Stimulated activated naive CD8-positive, alpha-beta T cell treated with anti-CD3 and anti-CD28 coated beads, Interleukin-15, Interleukin-2, amounts not matched to agents 100 U/mL and 50 U/mL, for 24 hours (primary cell): ENCODE measurements at regions not wholly inside any gene's neighbourhood (a gene's known extent, or its start where the extent isn't known, plus 50 kb on each side); places are given as distances from the start of the nearest gene placed in this dataset.
"Not testable (repeated sequence)": the region's sequence is repeated elsewhere in the genome, so short reads cannot be mapped to it uniquely, and the experiment has no call there.

ENCODE experiments used
- ATAC-seq: fragments of 150-1000 bp; cut with Tn5 transposase; one replicate; pipeline ENCODE4 v1.10.0; 2021
- DNase-seq: peaks from one replicate; pipeline ENCODE4 v3.0.0; 2021

DNA sequence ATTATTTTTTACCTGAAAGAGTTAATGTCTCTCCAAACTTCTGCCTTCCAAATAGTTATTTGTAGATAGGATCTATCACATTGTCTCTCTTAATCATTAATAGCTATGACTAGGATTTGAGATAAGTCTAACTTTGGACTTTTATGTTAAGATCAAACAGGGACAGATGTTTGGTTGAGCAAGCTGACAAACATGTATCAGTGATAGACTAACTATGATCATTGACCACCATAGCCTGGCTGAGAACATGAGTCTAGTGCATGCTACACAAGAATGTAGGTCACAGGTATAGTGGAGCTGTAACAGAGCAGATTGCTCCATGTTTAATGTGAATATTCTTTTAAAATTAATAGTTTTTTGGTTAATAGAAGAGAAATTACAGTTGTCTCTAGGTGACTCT, 52.0 kb downstream of the SYT15B start:
- DNase-seq, ATAC-seq: not testable (repeated sequence)

DNA sequence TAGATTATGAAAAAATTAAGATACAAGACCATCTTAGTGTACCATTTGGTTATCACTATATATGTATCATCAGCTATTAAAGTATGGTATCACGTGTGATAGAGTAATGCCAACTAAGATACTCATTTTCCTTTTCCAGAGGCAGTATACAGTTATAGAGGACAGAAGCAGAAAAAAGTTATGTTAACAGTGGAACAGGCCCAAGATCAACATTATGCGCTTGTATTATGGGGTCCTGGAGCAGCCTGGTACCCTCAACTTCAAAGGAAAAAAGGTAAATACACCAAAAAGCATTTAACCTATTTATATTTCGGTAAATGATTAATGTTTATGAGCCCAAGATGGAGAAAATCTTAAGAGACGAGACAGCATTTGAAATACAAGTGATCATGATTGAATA, 52.9 kb downstream of the SYT15B start:
- not testable (repeated sequence) for ATAC-seq, DNase-seq

DNA sequence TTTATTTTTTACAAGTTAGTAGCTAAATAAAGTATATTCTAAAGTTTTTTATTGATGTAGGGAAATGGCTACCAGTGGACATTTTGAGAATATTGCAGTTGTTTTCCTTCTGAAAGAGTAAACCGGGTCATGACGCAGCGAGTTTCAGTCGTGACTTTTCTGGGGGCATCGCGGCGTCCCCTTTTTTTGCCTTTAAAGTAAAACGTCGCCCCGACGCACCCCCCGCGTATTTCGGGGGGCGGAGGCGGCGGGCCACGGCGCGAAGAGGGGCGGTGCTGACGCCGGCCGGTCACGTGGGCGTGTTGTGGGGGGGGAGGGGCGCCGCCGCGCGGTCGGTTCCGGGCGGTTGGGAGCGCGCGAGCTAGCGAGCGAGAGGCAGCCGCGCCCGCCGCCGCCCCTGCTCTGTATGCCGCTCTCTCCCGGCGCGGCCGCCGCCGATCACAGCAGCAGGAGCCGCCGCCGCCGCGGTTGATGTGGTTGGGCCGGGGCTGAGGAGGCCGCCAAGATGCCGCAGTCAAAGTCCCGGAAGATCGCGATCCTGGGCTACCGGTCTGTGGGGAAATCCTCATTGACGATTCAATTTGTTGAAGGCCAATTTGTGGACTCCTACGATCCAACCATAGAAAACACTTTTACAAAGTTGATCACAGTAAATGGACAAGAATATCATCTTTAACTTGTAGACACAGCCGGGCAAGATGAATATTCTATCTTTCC, 57.5 kb downstream of the SYT15B start:
- peak; percentile 97 for ATAC-seq
- DNase-seq: peak; percentile 77

DNA sequence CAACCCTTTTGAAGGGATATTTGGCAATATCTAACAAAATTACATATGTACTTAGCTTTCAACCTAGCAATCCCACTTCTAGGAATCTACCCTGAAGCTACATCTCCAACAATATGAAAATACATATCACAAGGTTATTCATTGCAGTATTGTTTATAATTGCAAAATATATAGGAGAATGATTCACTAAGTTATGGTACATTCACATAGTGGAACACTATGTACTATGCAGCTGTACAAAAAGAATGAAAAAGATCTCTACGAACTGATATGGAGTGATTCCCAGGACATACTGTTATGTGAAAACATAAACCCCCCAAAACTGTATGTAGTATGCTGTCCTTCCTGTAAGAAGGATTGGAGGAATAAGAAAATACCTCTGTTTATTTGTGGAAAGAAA, 62.1 kb downstream of the SYT15B start:
- not testable (repeated sequence) for ATAC-seq, DNase-seq

DNA sequence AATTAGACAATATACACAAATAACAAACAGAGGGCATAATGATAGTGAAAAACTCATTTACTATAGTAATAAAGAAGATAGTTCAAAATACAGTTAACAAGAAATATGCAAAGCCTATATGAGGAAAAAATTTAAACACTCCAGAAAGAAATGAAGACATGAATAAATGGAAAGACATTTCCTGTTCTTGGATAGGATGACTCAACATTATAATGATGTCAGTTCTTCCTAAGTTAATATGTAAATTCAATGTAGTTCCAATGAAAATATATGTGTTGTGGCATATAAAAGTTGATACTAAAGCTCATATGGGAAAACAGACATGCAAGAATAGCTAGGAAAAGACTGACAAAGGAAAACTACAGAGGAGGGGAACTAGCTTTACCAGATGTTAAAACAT, 63.5 kb downstream of the SYT15B start:
- ATAC-seq, DNase-seq: not testable (repeated sequence)

DNA sequence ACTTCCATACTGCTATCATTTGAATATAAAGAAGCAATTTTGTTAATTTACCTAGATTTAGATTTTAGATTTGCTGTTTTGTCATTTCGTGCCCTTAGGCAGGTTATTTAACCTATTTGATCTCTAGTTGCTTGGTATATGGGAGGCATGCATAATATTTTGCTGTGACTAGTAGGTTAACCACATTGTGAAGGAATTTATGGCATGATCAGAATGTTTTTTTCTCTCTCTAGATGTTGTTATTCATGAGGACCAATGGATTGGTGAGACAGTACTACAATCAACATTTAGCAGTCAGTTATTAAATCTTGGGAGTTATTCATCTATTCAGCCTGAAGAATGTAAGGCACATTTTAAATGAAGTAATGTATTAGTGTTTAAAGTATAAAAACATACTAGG, 67.2 kb downstream of the SYT15B start:
- not testable (repeated sequence) for DNase-seq, ATAC-seq

DNA sequence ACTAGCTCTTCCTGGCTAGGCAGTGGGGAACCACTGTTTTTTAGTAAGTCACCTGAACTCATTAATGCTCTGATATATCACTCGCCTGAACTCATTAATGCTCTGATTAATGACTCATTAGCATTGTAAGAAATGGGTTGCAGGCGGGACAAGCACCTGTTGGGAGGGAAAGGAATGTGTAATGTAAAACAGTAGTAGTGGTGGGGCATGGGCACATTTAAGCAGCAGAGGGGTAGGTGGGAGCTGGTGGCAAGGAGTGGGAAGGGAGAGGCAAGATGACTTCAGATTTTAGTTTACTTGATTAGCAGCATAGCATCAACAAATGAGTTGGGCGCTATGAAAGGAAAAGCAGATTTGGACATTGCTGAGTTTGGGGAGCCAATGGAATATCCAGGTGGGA, 68.2 kb downstream of the SYT15B start:
- ATAC-seq, DNase-seq: not testable (repeated sequence)

DNA sequence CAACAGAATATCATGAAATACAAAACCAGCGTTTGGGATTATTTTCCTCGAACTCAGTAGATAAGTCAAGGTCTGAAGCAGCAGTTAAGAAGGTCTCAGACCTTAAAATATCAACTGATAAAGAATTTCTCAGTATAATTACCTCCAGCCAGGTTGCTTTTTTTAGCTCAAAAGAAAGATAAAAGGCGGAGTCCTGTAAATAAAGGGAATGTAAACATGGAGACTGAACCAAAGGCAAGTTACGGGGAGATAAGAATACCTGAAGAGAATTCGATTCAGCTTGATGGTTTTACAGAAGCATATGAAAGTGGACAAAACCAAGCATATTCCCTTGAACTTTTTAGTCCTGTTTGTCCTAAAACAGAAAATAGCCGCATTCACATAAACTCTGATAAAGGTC, 73.1 kb downstream of the SYT15B start:
- ATAC-seq, DNase-seq: not testable (repeated sequence)

DNA sequence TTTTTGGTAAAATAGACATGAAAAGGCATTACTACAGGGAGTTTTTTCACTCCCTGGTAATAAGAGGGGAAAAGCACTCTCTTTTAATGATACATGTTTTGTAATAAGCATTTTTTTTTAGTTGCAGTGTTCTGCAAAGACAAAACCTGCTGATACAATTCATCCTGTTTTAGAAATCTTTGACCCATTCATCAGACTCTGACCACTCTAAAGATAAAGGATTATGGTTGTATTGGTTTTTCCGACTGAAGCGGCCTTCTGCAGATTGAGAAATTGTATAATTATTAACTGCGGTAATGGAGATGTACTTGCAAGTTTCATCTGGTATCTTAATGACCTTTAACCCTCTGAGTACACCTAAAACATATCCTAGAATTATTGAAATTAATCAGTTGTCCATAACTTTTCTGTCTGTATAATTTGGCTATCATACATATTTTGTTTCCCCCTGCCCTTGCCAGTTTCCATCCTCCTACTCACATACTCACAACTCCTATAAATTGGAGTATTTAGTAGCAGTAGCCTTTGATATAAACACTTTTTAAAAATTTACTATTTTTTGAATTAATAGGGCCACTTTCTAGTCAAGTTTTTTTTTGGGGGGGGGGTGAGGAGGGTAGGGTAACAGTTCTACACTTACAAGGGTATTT, 79.4 kb downstream of the SYT15B start:
- ATAC-seq, DNase-seq: not testable (repeated sequence)

DNA sequence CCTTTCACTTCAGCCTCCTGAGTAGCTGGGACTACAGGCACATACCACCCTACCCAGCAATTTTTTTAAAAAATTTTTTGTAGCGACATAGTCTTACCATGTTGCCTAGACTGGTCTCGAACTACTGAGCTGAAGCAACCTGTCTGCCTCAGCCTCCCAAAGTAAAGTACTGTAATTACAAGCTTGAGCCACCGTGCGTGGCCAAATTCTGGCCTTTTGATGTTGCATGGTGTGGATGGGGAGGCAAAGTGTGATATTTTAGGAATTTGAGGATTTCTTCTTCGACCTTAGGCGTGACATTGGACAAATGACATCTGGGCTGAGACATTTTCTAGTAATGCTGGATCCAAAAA, 81.8 kb downstream of the SYT15B start:
- DNase-seq, ATAC-seq: not testable (repeated sequence)

DNA sequence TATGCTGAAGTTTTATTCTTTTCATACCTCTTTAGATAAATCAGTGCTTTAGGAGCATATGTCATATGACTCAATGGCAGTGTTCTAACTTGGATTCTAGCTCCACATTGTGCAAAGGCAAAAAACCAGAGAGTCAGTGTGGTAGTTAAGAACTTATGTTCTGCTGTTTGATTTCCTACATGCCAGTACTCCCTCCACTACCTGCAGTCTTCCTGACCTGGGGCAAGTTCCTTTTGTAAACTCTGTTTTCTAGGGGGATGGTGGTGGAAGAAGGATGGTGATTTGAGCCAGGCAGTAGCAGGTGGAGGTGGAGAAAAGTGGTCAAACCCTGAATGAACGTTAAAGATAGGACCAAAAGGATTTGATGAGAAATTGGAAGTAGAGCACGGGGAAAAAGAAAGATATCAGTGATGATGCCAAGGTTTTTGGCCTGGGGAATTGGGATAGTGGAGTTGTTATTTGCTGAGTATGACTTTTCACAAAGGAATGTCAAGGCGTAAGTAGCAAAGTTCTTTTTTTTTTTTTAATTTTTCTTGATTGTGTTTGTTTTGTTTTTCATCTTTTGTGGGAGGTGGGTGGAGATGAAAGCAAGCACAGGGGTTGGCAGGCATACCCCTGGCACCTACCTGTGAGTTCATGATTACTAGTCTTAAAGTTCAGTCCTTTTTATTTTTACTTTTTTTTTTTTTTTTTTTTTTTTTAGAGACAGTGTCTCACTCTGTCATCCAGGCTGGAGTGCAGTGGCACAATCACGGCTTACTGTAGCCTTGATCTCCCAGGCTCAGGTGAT, 82.3 kb downstream of the SYT15B start:
- DNase-seq, ATAC-seq: not testable (repeated sequence)

DNA sequence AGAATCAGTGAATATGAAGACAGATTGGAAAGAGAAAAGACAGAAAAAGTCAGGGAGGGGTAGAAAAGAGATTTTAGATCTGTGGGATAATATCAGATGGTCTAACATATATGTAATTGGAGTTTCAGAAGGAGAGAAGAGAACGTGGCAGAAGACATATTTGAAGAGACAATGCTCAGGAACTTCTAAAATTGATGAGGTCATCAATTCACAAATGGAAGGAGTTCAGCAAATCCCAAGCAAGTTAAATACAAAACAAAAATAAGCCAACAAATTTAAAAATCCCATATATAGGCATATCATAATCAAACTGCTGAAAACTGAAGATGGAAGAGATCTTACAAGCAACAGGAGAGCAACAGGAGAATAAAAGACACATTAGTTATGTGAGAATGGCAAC, 87.3 kb downstream of the SYT15B start:
- ATAC-seq, DNase-seq: not testable (repeated sequence)

DNA sequence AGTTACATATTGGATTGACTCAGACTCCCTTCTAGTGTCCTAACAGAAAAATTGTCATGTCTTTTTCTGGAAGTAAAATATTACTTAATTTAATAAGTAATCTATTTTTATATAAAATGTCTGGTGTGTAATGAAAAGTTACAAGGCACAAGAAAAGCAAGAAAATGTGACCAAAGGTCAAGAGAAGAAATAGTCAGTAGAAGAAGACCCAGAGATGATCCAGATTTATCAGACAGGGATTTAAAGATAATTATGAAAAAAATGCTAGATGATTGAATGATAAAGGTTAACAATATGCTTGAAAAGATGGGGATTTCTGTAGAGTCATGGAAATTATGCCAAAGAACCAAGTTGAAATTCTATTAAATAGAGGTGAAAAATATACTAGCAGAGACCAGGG, 87.8 kb downstream of the SYT15B start:
- ATAC-seq, DNase-seq: not testable (repeated sequence)

DNA sequence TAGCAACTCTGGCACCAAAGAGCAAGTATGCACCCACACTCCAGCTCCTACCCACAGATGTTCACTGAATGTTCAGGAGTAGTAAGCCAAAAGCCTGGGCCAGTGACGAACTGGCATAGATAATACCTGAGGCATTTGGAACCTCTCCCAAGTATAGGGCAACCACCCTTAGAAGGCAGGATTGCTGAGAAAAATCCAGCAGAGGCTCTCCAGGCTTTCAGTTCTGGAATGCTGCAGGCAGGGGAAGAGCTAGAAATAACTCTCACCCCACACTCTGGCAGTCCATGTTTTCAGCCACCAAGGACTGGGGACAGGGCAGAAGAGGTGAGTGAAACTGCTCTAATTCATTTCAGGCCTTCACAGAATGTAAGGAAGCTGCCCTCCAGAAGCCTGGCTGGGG, 90.3 kb downstream of the SYT15B start:
- ATAC-seq, DNase-seq: not testable (repeated sequence)

DNA sequence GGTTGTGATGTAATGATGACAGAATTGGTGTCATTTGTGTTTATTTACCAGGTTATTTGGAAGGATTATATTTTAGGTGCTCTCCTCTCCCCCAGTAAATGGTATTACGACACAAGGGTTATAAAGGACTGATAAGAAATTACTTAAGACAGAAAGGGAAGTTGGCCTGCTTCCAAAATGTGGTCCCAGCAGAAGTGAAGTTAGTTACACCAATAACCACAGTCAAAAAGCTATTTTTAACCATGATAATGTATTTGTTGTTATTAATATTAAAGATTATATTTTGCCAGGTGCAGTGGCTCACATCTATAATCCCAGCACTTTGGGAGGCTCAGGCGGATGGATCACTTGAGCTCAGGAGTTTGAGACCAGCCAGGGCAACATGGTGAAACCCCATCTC, 92.5 kb downstream of the SYT15B start:
- DNase-seq, ATAC-seq: not testable (repeated sequence)

DNA sequence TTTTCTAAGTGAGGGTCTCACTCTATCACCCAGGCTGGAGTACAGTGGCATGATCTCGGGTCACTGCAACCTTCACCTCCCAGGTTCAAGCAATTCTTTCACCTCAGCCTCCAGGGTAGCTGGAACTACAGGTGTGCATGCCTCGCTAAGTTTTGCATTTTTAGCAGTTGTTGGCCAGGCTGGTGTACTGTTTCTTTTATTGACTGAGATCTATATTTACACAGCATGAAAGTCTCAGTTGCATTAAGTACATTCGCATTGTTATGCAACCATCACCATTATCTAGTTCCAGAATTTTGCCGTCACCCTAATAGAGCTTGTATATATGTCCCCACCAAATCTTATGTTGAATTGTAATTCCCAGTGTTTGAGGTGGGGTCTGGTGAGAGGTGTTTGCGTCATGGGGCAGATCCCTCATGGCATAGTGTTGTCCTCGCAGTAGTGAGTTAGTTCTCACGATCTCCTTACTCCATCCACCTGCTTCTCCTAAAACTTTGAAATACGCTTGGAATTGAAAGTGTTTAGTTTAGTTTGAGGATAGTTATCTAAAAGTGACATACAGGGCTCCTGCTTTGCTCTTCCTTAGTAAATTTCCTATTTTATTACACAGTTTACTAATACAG, 101.3 kb downstream of the SYT15B start:
- DNase-seq, ATAC-seq: not testable (repeated sequence)

DNA sequence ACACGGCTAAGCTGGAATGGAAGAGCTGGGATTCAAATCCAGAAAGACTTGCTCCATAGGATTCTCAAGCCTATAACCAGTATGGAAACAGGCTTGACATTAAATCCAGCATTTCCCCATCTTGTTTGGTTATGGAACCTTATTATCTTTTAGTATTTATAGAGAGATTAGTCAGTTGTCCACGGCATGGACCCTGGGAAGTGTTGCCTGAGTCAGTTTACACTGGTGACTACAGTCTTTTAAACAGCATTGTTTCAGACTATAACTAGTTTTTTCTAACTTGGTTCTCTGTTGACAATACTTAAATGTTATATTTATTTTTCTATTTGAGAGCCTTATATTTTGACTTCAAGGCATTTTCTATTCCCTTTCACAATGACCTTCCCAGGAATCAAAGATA, 106.7 kb downstream of the SYT15B start:
- DNase-seq, ATAC-seq: not testable (repeated sequence)

DNA sequence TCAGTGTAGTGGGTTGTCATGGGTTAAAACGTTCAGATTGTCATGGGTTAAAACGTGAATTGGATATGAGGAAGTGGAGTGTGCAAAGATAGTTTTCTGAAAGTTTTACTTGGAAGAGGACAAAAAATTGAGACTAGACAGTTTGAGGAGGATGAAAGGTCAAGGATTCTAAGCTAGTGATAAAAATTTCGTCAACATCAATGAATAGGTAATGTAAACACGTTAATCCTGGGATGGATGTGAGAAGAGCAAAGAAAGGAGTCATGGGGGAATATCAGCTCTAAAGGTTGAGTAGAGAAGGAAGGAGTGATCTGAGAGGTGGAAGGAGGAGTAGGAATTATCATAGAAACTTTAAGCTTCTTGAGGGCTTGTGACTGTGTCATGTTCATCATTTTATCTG, 109.2 kb downstream of the SYT15B start:
- not testable (repeated sequence) for ATAC-seq, DNase-seq

DNA sequence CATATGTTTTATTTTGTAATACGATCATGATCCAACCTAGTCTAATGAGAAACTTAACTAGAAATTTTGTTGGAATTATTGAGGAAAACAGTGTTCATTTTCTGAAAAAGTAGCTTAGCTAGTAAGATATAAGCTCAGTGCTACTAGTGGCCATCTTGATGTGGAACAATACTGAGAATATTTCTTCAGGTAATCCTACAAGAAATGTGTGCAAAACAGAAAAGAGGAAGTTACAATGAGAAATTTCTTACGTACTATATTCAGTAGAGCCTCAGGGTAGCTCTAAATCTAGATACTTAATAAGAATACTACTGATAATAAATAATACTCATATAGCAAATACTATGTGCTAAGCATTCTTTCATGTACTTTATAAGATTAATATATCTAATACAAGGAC, 114.8 kb downstream of the SYT15B start:
- not testable (repeated sequence) for DNase-seq, ATAC-seq

DNA sequence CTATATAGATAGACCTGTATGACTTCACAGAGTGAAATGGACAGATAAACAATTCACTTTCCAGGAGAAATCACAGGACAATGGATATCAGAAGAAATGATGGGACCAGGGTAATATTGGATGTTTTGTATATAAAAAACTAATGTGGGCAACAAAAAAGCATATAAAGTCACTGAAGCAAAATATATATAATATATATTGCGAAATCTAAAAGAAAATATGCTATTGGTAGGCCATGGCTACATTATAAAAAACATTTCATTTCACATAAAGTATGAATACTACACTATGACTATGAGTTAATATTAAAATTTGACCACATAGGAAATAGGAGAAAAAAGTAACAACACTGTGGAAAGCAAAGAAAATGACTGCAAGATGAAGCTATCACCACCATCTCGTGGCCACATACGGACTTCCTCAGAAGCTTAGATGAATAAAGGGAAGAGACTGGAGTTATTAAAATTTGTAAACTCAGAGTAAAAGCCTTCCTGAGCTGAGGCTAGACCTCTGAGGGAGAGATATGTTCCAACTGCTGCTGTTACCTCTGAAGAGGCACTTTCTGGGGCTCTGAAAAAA, 115.8 kb downstream of the SYT15B start:
- not testable (repeated sequence) for DNase-seq, ATAC-seq

DNA sequence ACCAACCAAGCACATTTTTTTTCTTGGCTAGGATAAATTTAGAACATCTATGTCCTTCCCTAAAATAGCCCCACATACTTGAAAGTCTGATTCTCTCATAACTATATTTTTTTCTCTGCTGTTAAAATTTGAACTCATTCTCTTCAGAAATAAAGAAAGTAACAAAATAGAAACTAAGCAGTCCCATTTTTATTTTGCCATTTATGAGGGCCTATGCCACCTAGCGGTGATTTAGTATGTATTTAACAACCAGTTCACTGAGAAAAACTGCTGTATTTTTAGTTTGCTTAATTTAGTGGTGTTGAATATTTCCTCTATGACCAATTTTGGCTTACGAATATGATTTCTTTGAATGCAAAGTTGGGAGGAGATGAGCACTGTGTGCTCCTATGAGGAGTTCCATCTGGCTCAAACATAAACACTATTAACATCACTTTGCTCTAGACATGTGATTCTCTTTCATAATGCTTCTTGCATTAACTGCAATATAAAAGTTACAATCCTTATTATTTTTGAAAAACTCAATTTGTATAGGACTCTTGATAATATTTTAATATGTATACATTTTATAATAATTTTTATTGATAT, 116.6 kb downstream of the SYT15B start:
- DNase-seq (peak; percentile 25), ATAC-seq (peak; percentile 49)
